NCI-H2171 treated with DMSO at 0.1 percent for 48 hours (cell line): ENCODE measurements at regions not wholly inside any gene's neighbourhood (a gene's known extent, or its start where the extent isn't known, plus 50 kb on each side); places are given as distances from the start of the nearest gene placed in this dataset.

ENCODE experiments used
- DNase-seq: peaks from one replicate; lab custom pipeline; 2025; lab: John Stamatoyannopoulos, UW

GRCh38 chr2:225340923-225341322 lies 58.6 kb upstream of the NYAP2 start:
- no peak for DNase-seq

DNA sequence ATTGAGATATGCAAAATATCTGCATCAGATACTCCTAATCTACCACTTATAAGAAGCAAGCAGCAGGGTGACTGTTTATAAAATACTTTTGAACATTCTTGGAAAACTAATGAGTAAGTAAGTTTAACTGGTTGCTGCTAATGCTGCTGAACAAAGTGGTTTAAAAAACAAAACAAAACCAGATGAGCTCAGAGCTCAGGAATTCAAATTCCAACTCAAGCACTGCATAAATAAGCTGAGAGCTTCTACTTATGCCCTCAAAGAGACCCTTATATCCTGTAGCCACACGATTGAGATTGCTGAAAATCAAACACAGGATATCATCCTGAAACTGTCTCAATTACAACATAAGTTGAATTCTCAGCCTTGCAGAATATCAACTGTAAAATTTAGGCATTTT lies 62.3 kb upstream of the NYAP2 start:
- DNase-seq: no peak

GRCh38 chr2:225334514-225334913 lies 65.0 kb upstream of the NYAP2 start:
- peak; percentile 81 for DNase-seq

GRCh38 chr2:225328192-225328591 lies 71.3 kb upstream of the NYAP2 start:
- no peak for DNase-seq

- DNase-seq: no peak
Observed at GRCh38 chr2:225326969-225327368, 72.5 kb upstream of the NYAP2 start.

GRCh38 chr2:225319872-225320271 lies 79.6 kb upstream of the NYAP2 start:
- peak; percentile 89 for DNase-seq

DNA sequence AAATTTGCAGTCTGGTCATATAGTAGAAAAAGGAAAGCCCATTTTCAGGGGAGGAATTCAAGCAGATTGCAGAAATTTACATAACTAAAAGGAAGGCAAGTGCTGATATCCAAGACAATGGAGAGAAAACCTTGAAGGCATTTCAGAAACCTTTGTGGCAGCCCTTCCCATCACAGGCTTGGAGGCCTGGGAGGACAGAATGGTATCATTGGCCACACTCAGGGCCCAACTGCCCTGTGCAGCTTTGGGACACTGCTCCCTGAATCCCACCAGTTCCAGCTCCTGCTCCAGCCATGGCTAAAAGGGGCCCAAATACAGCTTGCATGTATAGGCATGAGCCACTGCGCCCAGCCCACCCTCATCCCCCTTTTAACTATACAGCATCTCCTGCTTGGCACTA lies 81.1 kb upstream of the NYAP2 start:
- DNase-seq: no peak

GRCh38 chr2:225317186-225317585 lies 82.3 kb upstream of the NYAP2 start:
- no peak for DNase-seq

DNA sequence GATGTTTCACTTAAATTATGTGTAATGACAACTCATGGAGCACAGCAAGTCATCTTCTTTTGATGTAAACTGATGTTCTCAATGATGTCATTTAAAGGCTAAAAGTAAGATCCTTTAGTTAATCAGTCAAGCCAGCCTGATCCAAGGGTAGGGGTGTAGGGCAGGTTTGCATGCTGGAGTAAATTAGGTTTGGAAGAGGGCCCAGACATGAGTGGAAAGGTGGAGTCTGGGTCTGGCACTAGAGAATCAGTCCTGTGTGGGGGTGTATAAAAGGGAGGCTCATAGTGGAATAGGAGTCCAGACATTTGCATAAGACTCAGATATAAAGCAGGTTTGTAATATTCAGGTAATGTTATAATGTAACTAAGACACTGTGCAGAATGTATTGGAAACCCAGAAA lies 88.8 kb upstream of the NYAP2 start:
- peak; percentile 57 for DNase-seq

- peak; percentile 94 for DNase-seq
Observed at GRCh38 chr2:225309516-225309915, 90.0 kb upstream of the NYAP2 start.

GRCh38 chr2:225296951-225297350 lies 102.6 kb upstream of the NYAP2 start:
- peak; percentile 75 for DNase-seq

- no peak for DNase-seq
Observed at GRCh38 chr2:225295102-225295501, 104.4 kb upstream of the NYAP2 start.

GRCh38 chr2:225293638-225294037 lies 105.9 kb upstream of the NYAP2 start:
- DNase-seq: peak; percentile 74

DNA sequence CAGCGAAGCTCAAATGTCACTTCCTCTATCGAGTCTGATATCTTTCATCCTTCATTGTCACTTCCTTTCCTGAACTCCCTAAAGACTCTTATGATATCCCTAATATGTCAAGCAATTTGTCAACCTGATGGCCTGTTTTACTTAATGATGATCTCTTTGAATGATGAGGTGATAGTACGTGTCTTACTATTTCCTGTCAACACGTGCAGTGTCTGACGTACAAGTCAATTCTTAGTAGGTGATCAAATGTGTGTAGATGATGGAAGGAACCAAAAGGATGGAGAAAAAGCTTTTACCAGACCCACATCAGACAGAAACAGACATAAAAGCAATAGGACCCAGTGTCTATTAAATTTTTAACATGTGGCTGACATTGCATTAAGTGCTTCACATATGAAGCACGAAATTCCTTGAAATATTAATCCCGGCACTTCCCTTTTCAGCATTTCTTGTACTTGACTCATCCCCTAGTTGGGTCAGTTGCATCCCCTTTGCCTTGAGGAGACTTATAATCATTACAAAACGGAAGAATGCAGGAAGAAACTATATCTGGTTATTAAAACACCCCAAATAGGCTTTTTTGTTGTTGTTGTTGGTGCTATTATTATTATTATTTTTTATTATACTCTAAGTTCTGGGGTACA lies 108.6 kb upstream of the NYAP2 start:
- no peak for DNase-seq

- no peak for DNase-seq
Observed at GRCh38 chr2:225289659-225290058, 109.9 kb upstream of the NYAP2 start.

DNA sequence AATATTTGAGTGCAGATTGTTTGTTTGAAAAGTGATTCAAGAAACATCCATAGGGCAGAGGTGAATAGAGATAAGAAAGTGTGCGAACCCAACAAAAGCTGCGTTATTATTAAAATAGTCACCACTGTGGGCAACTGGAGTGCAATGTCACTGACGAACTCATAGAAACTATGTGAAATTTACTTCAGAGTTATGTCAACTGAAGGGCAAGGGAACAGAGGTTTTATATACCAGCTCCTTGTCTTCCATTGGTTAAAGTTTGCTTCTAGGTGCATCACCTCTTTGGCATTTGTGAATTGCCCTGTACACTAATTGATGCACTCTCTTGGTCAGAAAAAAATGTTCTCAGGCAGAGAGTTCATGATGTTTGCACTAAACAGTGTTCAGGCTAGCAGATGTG lies 110.5 kb upstream of the NYAP2 start:
- no peak for DNase-seq

- DNase-seq: peak; percentile 32
Observed at GRCh38 chr2:225282858-225283710, 116.4 kb upstream of the NYAP2 start.

DNA sequence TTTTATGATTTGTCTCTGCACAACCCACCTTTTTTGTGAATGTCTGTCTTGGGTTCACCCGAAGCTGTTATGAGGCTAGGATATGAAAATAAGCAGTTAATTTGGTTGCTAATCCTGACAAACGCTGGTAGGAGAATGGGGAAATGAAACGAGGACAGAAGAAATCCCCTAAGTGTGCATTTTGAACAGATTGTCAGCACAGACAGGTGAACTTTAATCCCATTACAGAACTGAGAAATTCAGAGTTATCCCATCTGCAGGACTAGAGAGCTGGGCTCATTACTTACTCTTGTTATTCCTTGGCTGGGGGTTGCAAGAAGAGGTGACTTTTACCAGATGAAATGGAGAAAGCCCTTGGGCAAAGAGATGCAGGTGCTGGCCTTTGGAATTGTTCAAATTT lies 123.3 kb upstream of the NYAP2 start:
- peak; percentile 32 for DNase-seq

GRCh38 chr2:225275443-225275842 lies 124.1 kb upstream of the NYAP2 start:
- no peak for DNase-seq

GRCh38 chr2:225274751-225275150 lies 124.8 kb upstream of the NYAP2 start:
- peak; percentile 72 for DNase-seq

DNA sequence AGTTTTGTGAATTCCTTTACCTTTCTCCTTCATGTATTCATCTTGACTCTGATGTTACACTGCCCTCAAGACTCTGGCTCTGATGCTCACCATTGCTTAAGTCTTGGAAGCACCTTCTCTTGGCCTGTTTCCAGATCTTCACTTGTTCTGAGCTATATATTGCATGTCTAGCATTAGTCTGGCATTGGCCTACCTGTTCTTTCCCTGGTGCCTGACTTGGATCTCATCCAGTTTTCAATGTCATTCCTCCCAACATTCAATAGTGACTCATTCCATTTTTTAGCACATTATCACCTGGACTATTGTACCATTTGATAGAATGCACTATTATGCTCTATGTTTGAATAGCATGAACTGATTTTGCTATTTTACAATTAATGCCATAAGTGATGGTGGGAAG lies 127.3 kb upstream of the NYAP2 start:
- no peak for DNase-seq

GRCh38 chr2:225270861-225271260 lies 128.6 kb upstream of the NYAP2 start:
- peak; percentile 72 for DNase-seq

GRCh38 chr2:225270053-225270452 lies 129.5 kb upstream of the NYAP2 start:
- DNase-seq: no peak

DNA sequence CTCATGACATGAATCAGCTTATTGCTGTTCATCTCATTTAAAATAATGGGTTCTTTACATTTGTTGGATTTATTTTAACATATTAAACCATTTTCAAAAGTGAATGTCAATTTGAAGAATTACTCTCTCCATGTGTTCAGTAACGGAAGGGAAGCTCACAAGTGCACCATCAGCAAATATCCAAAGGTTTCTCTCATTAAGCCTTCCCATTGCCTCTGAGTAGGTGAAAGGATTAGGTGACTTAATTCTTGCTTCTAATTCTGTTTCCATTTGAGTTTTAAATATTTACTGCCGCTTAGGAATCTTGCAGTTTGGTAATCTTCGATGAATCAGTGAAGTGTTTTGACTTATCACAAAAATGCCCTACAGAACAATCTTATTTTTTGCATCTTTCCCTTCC lies 145.1 kb upstream of the NYAP2 start:
- no peak for DNase-seq
